NCI-H1436 treated with DMSO at 0.1 percent for 48 hours (cell line): ENCODE measurements at regions not wholly inside any gene's neighbourhood (a gene's known extent, or its start where the extent isn't known, plus 50 kb on each side); places are given as distances from the start of the nearest gene placed in this dataset.
"Not testable (repeated sequence)": the region's sequence is repeated elsewhere in the genome, so short reads cannot be mapped to it uniquely, and the experiment has no call there.

Source experiments
- DNase-seq: peaks from one replicate; lab custom pipeline; 2025; lab: John Stamatoyannopoulos, UW

DNA sequence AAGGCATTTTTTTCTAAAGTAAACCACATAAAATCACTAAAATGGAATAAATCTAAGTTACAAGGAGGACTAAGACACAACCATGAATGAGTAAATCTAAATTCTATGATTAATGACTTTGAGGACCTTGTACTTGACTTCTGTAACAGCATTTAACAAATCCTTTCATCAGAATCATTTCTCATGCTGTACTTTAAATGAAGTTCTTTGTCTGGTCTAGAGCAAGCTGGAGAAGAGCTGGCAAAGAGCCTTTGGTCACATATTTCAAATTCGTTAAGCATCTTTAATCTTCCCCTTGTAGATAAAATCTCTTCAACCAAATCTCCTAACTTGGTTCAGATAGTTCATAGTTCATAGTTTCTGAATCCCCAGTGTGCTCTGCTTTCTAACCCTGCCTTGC is 405.4 kb downstream of the PTPRC start:
- no peak for DNase-seq

- DNase-seq = no peak
Measured at GRCh38 chr1:199046618-199047017, 407.8 kb downstream of the PTPRC start.

GRCh38 chr1:199054694-199055093 is 415.9 kb downstream of the PTPRC start:
- DNase-seq = no peak

GRCh38 chr1:199057322-199057721 is 418.5 kb downstream of the PTPRC start:
- no peak for DNase-seq

DNA sequence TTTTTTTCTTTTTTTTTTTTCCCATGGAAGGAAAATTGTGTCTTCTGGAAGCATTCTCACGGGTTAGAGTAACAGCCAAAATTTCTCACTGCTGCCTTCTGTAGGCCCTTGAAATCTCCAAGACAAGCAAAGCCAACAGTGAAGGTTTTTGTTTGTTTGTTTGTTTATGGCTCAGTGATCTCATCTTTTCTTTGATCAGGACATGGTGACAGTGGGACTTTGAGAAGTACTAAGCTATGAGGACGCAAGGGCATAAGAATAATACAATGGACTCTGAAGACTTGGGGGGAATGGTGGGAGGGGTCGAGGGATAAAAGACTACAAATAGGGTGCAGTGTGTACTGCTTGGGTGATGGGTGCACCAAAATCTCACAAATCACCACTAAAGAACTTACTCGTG is 419.4 kb downstream of the PTPRC start:
- no peak for DNase-seq

GRCh38 chr1:199064971-199065370 is 426.1 kb downstream of the PTPRC start:
- DNase-seq = no peak

GRCh38 chr1:199067483-199067882 is 428.6 kb downstream of the PTPRC start:
- DNase-seq = no peak

DNA sequence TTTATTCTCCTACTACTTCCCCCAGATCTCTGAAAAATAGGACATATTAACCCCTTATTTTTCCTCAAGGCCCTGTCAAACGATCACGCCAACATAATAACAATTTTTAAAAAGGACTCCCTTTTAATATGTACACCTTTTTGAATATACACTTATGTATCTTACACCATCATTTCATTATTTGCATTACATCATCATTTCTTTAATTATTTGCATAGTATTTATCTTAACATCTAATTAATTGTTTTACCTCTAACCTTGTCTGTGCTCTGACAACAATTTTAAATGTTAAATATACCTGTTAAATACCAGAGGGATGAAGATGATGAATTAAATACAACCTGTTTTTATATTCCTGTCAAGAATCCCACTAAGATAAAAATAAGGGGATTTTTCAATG is 432.2 kb downstream of the PTPRC start:
- no peak for DNase-seq

DNA sequence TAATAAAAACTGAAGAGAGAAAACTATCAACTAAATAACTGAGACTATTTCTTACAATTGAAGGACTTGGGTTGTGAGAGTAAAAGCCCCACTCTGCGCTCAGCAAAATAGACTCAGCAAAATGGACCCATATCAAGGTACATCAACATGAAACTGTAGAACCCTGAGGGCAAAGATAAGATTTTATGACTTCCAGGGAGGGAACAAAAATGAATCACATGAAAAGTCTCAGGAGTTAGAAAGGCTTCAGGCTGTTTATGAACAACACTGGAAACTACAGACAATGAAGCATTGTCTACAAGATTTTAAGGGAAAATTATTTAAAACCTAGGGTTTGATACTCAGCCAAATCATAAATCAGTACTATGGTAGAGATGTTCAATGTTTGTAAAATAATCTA is 434.3 kb downstream of the PTPRC start:
- no peak for DNase-seq

- no peak for DNase-seq
Measured at GRCh38 chr1:199075792-199076191, 437.0 kb downstream of the PTPRC start.

GRCh38 chr1:199079994-199080393 is 441.2 kb downstream of the PTPRC start:
- no peak for DNase-seq

GRCh38 chr1:199081739-199082138 is 442.9 kb downstream of the PTPRC start:
- no peak for DNase-seq

DNA sequence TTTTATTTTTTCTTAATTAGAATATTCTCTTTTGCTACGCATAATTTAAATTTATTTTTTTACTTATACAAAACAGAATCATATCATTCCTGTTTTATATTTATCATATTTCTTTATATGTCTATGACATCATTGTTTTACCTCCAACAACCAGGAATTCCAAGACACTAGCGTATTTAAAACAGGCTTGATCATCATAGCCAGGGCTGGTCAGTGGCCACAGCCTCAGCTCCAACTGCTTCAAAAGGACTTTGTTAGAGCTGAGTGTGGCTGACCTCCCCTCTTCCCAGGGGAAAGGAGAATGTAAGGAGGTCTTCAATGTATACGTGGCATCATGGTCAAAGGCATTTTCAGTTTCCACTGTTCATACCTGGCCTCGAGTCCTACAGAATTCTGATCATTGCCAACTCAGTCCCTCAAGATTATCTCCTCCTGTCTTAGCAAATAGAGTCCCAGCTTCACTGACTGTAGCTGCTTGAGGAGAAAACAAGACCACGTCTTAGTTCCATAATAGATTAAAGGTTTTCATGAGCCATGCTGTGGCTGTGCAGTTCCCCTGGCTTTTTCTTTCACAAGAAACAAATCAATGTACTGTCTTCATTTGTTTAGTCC is 444.0 kb downstream of the PTPRC start:
- no peak for DNase-seq

GRCh38 chr1:199083680-199084079 is 444.8 kb downstream of the PTPRC start:
- no peak for DNase-seq

- no peak for DNase-seq
Measured at GRCh38 chr1:199084293-199084692, 445.5 kb downstream of the PTPRC start.

DNA sequence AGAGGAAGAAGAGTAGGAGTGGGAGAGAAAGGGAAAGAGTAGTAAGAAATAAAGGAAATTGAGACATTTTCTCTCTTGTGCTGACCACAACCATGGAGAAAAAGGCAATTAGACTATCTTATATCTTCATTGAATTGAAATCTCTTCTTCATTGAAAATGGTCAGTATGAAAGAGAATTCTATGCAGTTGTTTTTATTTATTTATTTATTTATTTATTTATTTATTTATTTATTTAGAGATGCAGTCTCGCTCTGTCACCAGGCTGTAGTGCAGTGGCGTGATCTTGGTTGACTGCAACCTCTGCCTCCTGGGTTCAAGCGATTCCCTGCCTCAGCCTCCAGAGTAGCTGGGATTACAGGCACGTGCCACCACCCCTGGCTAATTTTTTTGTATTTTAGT is 447.1 kb downstream of the PTPRC start:
- DNase-seq = no peak

GRCh38 chr1:199087144-199087543 is 448.3 kb downstream of the PTPRC start:
- DNase-seq = no peak

DNA sequence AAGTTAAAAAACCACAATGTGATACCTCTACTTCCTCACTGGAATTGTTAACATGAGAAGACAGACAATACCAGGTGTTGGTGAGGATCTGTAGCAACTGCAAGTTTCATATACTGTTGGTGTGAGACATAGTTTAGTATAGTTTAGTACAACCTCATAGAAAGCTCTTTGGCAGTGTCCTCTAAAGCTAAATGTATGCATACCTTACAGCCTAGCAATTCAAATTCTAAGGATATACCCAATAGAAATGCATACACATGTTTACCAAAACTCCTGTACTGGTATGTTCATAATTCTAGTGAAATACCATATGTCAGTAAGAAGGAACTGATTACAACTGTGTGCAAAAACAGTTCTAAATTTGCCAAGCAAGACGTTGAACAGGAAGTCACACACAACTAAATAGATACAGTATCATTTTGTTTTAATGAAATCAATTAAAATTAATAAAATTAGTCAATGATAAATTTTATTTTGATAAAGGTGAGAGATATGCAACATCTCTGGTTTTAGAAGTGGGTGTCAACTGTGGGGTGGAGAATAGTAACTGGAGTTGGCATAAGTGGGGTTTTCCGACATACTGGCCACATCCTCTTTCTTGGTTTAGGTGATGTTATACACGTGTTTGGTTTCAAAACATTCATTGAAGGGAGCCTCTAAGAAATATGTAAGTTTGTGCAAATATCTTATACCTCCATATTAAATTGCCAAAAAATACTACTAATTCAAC is 450.7 kb downstream of the PTPRC start:
- no peak for DNase-seq

DNA sequence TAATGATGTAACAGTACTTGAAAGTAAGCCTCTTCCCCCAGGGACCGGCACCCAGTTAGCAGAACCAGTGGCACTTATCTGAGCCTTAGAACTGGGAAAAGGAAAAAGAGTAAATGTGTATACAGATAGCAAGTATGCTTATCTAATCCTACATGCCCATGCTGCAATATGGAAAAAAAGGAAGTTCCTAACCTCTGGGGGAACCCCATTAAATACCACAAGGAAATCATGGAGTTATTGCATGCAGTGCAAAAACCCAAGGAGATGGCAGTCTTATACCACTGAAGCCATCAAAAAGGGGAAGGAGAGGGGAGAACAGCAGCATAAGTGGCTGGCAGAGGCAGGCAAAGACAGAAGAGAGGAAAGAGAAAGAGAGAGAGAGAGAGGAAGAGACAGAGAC is 456.8 kb downstream of the PTPRC start:
- DNase-seq = not testable (repeated sequence)

DNA sequence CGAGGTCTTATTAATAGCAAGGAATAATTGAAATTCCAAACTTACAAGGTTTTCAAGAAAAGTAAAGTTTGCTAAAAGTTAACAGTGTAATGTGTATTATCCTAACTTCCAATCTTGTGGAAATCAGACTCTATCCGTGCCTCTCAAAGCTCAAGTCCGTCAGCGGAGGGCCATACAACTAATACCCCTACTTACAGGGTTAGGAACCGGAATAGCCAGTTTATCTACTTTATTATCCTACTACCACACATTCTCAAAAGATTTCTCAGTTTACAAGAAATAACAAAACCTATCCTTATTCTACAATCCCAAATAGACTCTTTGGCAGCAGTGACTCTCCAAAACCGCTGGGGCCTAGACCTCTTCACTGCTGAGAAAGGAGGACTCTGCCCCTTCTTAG is 457.8 kb downstream of the PTPRC start:
- no peak for DNase-seq

DNA sequence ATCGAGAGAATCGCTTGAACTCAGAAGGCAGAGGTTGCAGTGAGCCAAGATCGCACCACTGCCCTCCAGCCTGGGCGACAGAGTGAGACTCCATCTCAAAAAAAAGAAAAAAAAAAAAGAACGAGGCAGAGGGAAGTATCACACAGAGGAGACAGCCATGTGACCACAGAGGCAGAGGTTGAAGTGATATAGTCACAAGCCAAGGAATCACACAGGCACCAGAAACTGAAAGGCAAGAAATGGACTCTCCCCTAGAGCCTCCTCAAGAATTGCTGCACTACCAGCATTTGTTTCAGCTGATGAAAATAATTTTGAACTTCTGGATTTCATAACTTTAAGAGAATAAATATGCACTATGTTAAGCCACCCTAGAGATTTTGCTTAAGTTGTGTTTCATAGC is 459.6 kb downstream of the PTPRC start:
- no peak for DNase-seq

GRCh38 chr1:199101139-199101538 is 462.3 kb downstream of the PTPRC start:
- DNase-seq = no peak

GRCh38 chr1:199101635-199102034 is 462.8 kb downstream of the PTPRC start:
- DNase-seq = no peak

GRCh38 chr1:199102239-199102638 is 463.4 kb downstream of the PTPRC start:
- DNase-seq = no peak
